Neural cell (in vitro differentiated cells): ENCODE measurements at regions not wholly inside any gene's neighbourhood (a gene's known extent, or its start where the extent isn't known, plus 50 kb on each side); places are given as distances from the start of the nearest gene placed in this dataset.

ENCODE experiments used
- EP300 ChIP-seq: fragments of 450-650 bp; conservative IDR thresholded peaks from 2 replicates; pipeline ENCODE4 v1.6.1; 2014; ENCODE audit warnings: antibody characterized with exemption, mild to moderate bottlenecking, moderate library complexity; ENCODE audit not compliant: poor library complexity, severe bottlenecking
- EZH2 ChIP-seq: fragments of 200-600, 300-800 bp; shearing (Covaris generic), sonication (generic); IDR thresholded peaks from 2 replicates; pipeline ENCODE4 v1.6.1; 2014; ENCODE audit warnings: antibody characterized with exemption, low read length, borderline replicate concordance, mild to moderate bottlenecking; ENCODE audit not compliant: insufficient read depth, poor library complexity, severe bottlenecking
- POLR2AphosphoS5 ChIP-seq: IDR thresholded peaks from 2 replicates; pipeline ENCODE4 v1.6.1; 2012
- RAD21 ChIP-seq: fragments of 450-650 bp; conservative IDR thresholded peaks from 2 replicates; pipeline ENCODE4 v1.6.1; 2014; ENCODE audit warnings: antibody characterized with exemption, mild to moderate bottlenecking, moderate library complexity
- SMC3 ChIP-seq: fragments of 450-650 bp; conservative IDR thresholded peaks from 2 replicates; pipeline ENCODE4 v1.6.1; 2014; ENCODE audit warnings: antibody characterized with exemption, mild to moderate bottlenecking, moderate library complexity; ENCODE audit not compliant: poor library complexity
- TAF1 ChIP-seq: IDR thresholded peaks from 2 replicates; pipeline ENCODE4 v1.6.1; 2012; ENCODE audit warnings: low read depth
- TF ChIP-seq, protein P1 (sequence below): IDR thresholded peaks from 2 replicates; pipeline ENCODE4 v1.6.1; 2012; ENCODE audit warnings: borderline replicate concordance
- TF ChIP-seq, protein P2 (sequence below): fragments of 450-650 bp; IDR thresholded peaks from 2 replicates; pipeline ENCODE4 v1.5.1; 2014; ENCODE audit warnings: antibody characterized with exemption, mild to moderate bottlenecking, moderate library complexity; ENCODE audit not compliant: poor library complexity, severe bottlenecking

DNA sequence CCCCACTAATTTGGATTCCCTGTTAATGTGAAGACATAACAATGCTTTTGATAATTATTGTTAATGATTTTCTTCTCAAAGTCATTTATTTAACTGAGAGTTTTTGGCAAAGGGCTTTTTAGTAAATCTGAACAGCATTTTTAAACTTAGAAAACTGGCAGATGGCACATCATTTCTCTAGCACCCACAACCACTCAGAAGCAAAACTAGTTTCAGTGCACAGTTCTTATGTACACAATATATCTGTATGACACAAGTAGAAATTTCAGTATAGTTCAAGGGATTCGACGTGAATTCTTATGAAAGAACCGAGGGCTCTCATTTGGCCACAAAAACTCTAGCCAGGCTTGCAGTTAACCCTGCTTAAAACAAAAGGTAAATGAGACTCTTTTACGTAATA is 231.4 kb upstream of the CDH9 start:
- TF ChIP-seq TAF1 (no peak), EP300 (no peak), POLR2AphosphoS5 (no peak), EZH2 (no peak), SMC3 (no peak), RAD21 (no peak)
- TF ChIP-seq, protein P1, sequence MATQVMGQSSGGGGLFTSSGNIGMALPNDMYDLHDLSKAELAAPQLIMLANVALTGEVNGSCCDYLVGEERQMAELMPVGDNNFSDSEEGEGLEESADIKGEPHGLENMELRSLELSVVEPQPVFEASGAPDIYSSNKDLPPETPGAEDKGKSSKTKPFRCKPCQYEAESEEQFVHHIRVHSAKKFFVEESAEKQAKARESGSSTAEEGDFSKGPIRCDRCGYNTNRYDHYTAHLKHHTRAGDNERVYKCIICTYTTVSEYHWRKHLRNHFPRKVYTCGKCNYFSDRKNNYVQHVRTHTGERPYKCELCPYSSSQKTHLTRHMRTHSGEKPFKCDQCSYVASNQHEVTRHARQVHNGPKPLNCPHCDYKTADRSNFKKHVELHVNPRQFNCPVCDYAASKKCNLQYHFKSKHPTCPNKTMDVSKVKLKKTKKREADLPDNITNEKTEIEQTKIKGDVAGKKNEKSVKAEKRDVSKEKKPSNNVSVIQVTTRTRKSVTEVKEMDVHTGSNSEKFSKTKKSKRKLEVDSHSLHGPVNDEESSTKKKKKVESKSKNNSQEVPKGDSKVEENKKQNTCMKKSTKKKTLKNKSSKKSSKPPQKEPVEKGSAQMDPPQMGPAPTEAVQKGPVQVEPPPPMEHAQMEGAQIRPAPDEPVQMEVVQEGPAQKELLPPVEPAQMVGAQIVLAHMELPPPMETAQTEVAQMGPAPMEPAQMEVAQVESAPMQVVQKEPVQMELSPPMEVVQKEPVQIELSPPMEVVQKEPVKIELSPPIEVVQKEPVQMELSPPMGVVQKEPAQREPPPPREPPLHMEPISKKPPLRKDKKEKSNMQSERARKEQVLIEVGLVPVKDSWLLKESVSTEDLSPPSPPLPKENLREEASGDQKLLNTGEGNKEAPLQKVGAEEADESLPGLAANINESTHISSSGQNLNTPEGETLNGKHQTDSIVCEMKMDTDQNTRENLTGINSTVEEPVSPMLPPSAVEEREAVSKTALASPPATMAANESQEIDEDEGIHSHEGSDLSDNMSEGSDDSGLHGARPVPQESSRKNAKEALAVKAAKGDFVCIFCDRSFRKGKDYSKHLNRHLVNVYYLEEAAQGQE, result no peak
- TF ChIP-seq, protein P2, sequence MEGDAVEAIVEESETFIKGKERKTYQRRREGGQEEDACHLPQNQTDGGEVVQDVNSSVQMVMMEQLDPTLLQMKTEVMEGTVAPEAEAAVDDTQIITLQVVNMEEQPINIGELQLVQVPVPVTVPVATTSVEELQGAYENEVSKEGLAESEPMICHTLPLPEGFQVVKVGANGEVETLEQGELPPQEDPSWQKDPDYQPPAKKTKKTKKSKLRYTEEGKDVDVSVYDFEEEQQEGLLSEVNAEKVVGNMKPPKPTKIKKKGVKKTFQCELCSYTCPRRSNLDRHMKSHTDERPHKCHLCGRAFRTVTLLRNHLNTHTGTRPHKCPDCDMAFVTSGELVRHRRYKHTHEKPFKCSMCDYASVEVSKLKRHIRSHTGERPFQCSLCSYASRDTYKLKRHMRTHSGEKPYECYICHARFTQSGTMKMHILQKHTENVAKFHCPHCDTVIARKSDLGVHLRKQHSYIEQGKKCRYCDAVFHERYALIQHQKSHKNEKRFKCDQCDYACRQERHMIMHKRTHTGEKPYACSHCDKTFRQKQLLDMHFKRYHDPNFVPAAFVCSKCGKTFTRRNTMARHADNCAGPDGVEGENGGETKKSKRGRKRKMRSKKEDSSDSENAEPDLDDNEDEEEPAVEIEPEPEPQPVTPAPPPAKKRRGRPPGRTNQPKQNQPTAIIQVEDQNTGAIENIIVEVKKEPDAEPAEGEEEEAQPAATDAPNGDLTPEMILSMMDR, result no peak
